GM10266 (cell line): ENCODE measurements at regions not wholly inside any gene's neighbourhood (a gene's known extent, or its start where the extent isn't known, plus 50 kb on each side); places are given as distances from the start of the nearest gene placed in this dataset.

Experiments
- DNase-seq: peaks from one replicate; pipeline ENCODE4 v3.0.0; 2012; ENCODE audit errors: extremely low spot score
- CTCF ChIP-seq: IDR thresholded peaks from 2 replicates; pipeline ENCODE4 v1.5.1; 2012; ENCODE audit warnings: mild to moderate bottlenecking, low read depth; ENCODE audit not compliant: control insufficient read depth, insufficient read depth; ENCODE audit errors: missing control alignments

GRCh38 chr10:55137063-55137462, 336.0 kb upstream of the PCDH15 start:
- DNase-seq = no peak
- no peak for TF ChIP-seq CTCF

GRCh38 chr10:55104738-55105137, 303.7 kb upstream of the PCDH15 start:
- DNase-seq = no peak
- no peak for TF ChIP-seq CTCF

- TF ChIP-seq CTCF = no peak
- DNase-seq = no peak
These were observed 297.4 kb upstream of the PCDH15 start for GRCh38 chr10:55098452-55098851.

- TF ChIP-seq CTCF = peak; percentile 52
- no peak for DNase-seq
These were observed 290.8 kb upstream of the PCDH15 start for GRCh38 chr10:55091691-55092328.

GRCh38 chr10:55078121-55078520, 277.1 kb upstream of the PCDH15 start:
- DNase-seq = no peak
- TF ChIP-seq CTCF = no peak

- DNase-seq = no peak
- TF ChIP-seq CTCF = no peak
These were observed 264.2 kb upstream of the PCDH15 start for GRCh38 chr10:55065185-55065584.

- DNase-seq = no peak
- no peak for TF ChIP-seq CTCF
These were observed 262.8 kb upstream of the PCDH15 start for GRCh38 chr10:55063811-55064210.
